WTC11 (cell line): ENCODE measurements at regions not wholly inside any gene's neighbourhood (a gene's known extent, or its start where the extent isn't known, plus 50 kb on each side); places are given as distances from the start of the nearest gene placed in this dataset.

Source experiments
- ARID4B ChIP-seq: sonication (generic); formaldehyde crosslinking; IDR thresholded peaks from 2 replicates; pipeline ENCODE4 v1.8.0; 2023; ENCODE audit warnings: missing genetic modification reagents, mild to moderate bottlenecking, borderline replicate concordance
- CREB1 ChIP-seq: sonication (generic); formaldehyde crosslinking; IDR thresholded peaks from 2 replicates; pipeline ENCODE4 v1.8.0; 2023; ENCODE audit warnings: mild to moderate bottlenecking, missing genetic modification reagents
- CTCF ChIP-seq: fragments of 200-600 bp; IDR thresholded peaks from 2 replicates; pipeline ENCODE4 v1.8.0; 2022; ENCODE audit warnings: antibody characterized with exemption
- ELF4 ChIP-seq: sonication (generic); formaldehyde crosslinking; IDR thresholded peaks from 2 replicates; pipeline ENCODE4 v1.8.1; 2022; ENCODE audit warnings: low read depth, mild to moderate bottlenecking, moderate library complexity, missing genetic modification reagents
- ERG ChIP-seq: fragments of 250-450 bp; sonication (Bioruptor Pico); IDR thresholded peaks from 2 replicates; pipeline ENCODE4 v1.8.0; 2021; ENCODE audit warnings: mild to moderate bottlenecking
- FOXK1 ChIP-seq: sonication (generic); formaldehyde crosslinking; IDR thresholded peaks from 2 replicates; pipeline ENCODE4 v1.8.0; 2022; ENCODE audit warnings: mild to moderate bottlenecking, moderate library complexity, missing genetic modification reagents
- NR1H2 ChIP-seq: sonication (generic); formaldehyde crosslinking; IDR thresholded peaks from 2 replicates; pipeline ENCODE4 v1.9.0; 2021; ENCODE audit warnings: mild to moderate bottlenecking, moderate library complexity, missing genetic modification reagents
- NR2C2 ChIP-seq: sonication (generic); formaldehyde crosslinking; IDR thresholded peaks from 2 replicates; pipeline ENCODE4 v1.8.0; 2022; ENCODE audit warnings: mild to moderate bottlenecking, missing genetic modification reagents
- SMAD4 ChIP-seq: sonication (generic); formaldehyde crosslinking; IDR thresholded peaks from 2 replicates; pipeline ENCODE4 v1.8.0; 2022; ENCODE audit warnings: mild to moderate bottlenecking, missing genetic modification reagents
- SP1 ChIP-seq: sonication (generic); formaldehyde crosslinking; conservative IDR thresholded peaks from 2 replicates; pipeline ENCODE4 v1.8.1; 2022; ENCODE audit warnings: missing genetic modification reagents
- ZBTB21 ChIP-seq: sonication (generic); formaldehyde crosslinking; IDR thresholded peaks from 2 replicates; pipeline ENCODE4 v1.8.1; 2023; ENCODE audit warnings: mild to moderate bottlenecking, missing genetic modification reagents, borderline replicate concordance
- TF ChIP-seq, protein P1 (sequence below): sonication (generic); formaldehyde crosslinking; IDR thresholded peaks from 2 replicates; pipeline ENCODE4 v1.8.1; 2022; ENCODE audit warnings: low read depth, missing genetic modification reagents, borderline replicate concordance
- TF ChIP-seq, protein P2 (sequence below): sonication (generic); formaldehyde crosslinking; IDR thresholded peaks from 2 replicates; pipeline ENCODE4 v1.8.1; 2023; ENCODE audit warnings: mild to moderate bottlenecking, missing genetic modification reagents, moderate library complexity

GRCh38 chr14:28382444-28383190 lies 384.0 kb upstream of the FOXG1 start:
- TF ChIP-seq ZBTB21, result no peak
- TF ChIP-seq CTCF, result no peak
- no peak for TF ChIP-seq SP1
- TF ChIP-seq ARID4B (CRISPR knock-in tag), result no peak
- TF ChIP-seq, protein P1, sequence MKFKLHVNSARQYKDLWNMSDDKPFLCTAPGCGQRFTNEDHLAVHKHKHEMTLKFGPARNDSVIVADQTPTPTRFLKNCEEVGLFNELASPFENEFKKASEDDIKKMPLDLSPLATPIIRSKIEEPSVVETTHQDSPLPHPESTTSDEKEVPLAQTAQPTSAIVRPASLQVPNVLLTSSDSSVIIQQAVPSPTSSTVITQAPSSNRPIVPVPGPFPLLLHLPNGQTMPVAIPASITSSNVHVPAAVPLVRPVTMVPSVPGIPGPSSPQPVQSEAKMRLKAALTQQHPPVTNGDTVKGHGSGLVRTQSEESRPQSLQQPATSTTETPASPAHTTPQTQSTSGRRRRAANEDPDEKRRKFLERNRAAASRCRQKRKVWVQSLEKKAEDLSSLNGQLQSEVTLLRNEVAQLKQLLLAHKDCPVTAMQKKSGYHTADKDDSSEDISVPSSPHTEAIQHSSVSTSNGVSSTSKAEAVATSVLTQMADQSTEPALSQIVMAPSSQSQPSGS (CRISPR knock-in tag), result no peak
- TF ChIP-seq, protein P2, sequence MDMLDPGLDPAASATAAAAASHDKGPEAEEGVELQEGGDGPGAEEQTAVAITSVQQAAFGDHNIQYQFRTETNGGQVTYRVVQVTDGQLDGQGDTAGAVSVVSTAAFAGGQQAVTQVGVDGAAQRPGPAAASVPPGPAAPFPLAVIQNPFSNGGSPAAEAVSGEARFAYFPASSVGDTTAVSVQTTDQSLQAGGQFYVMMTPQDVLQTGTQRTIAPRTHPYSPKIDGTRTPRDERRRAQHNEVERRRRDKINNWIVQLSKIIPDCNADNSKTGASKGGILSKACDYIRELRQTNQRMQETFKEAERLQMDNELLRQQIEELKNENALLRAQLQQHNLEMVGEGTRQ, result no peak
- TF ChIP-seq FOXK1 (CRISPR knock-in tag), result no peak
- TF ChIP-seq NR1H2, result no peak
- no peak for TF ChIP-seq NR2C2
- TF ChIP-seq ELF4 (CRISPR knock-in tag), result no peak
- TF ChIP-seq ERG (CRISPR knock-in tag), result no peak
- no peak for TF ChIP-seq CREB1 (CRISPR knock-in tag)
- no peak for TF ChIP-seq SMAD4 (CRISPR knock-in tag)
